ENCODE measurements at regions not wholly inside any gene's neighbourhood (a gene's known extent, or its start where the extent isn't known, plus 50 kb on each side); places are given as distances from the start of the nearest gene placed in this dataset.
"Not testable (repeated sequence)": the region's sequence is repeated elsewhere in the genome, so short reads cannot be mapped to it uniquely, and the experiment has no call there.

GRCh38 chr12:14076538-14076937 lies 95.1 kb upstream of the GRIN2B start:
- no peak overlapping the region for H3K27ac ChIP-seq (ENCODE audit: low read depth, low read length)

GRCh38 chr12:14086838-14087237 lies 105.4 kb upstream of the GRIN2B start:
- Histone ChIP-seq H3K4me1 (ENCODE audit: insufficient read depth, low read length) (no peaks in the 10 kb centered on the region), H3K4me3 (ENCODE audit: low read depth in 1 of 2, low read length in 2 of 2) (no peak overlapping the region), H3K27me3 (ENCODE audit: control insufficient read depth in 1 of 2, insufficient read depth in 2 of 2, low read length in 2 of 2) (no peaks in the 10 kb centered on the region), H3K9ac (ENCODE audit: low read length) (no peak overlapping the region), H3K36me3 (ENCODE audit: insufficient read depth, low read length) (no peaks in the 10 kb centered on the region), H3K27ac (ENCODE audit: low read depth, low read length) (no peak overlapping the region), H3K9me3 (ENCODE audit: low read length) (no peaks in the 10 kb centered on the region)

More at GRCh38 chr12:14076538-14076937, 95.1 kb upstream of the GRIN2B start:
- H3K27me3 ChIP-seq (ENCODE audit: control insufficient read depth in 1 of 2, insufficient read depth in 2 of 2, low read length in 2 of 2) = no peaks in the 10 kb centered on the region
- no peaks in the 10 kb centered on the region for H3K4me1 ChIP-seq (ENCODE audit: insufficient read depth, low read length)
- H3K9me3 ChIP-seq (ENCODE audit: low read length) = no peaks in the 10 kb centered on the region
- no peak overlapping the region for H3K9ac ChIP-seq (ENCODE audit: low read length)
- no peak overlapping the region for H3K4me3 ChIP-seq (ENCODE audit: low read depth in 1 of 2, low read length in 2 of 2)
- no peaks in the 10 kb centered on the region for H3K36me3 ChIP-seq (ENCODE audit: insufficient read depth, low read length)

GRCh38 chr12:14099994-14100393 lies 118.6 kb upstream of the GRIN2B start:
- Histone ChIP-seq H3K4me3 (ENCODE audit: low read depth in 1 of 2, low read length in 2 of 2) (no peak overlapping the region), H3K4me1 (ENCODE audit: insufficient read depth, low read length) (no peaks in the 10 kb centered on the region), H3K36me3 (ENCODE audit: insufficient read depth, low read length) (no peaks in the 10 kb centered on the region), H3K9me3 (ENCODE audit: low read length) (no peaks in the 10 kb centered on the region), H3K27me3 (ENCODE audit: control insufficient read depth in 1 of 2, insufficient read depth in 2 of 2, low read length in 2 of 2) (no peaks in the 10 kb centered on the region), H3K27ac (ENCODE audit: low read depth, low read length) (no peak overlapping the region), H3K9ac (ENCODE audit: low read length) (no peak overlapping the region)

GRCh38 chr12:14101556-14101955 lies 120.2 kb upstream of the GRIN2B start:
- H3K4me1 ChIP-seq (ENCODE audit: insufficient read depth, low read length); H3K4me3 ChIP-seq (ENCODE audit: low read depth in 1 of 2, low read length in 2 of 2); H3K9me3 ChIP-seq (ENCODE audit: low read length); H3K27ac ChIP-seq (ENCODE audit: low read depth, low read length); H3K9ac ChIP-seq (ENCODE audit: low read length); H3K27me3 ChIP-seq (ENCODE audit: control insufficient read depth in 1 of 2, insufficient read depth in 2 of 2, low read length in 2 of 2); H3K36me3 ChIP-seq (ENCODE audit: insufficient read depth, low read length): not testable (repeated sequence)

GRCh38 chr12:14111230-14111865 lies 129.9 kb upstream of the GRIN2B start:
- H3K36me3 ChIP-seq (ENCODE audit: insufficient read depth, low read length) = no peaks in the 10 kb centered on the region
- no peaks in the 10 kb centered on the region for H3K9me3 ChIP-seq (ENCODE audit: low read length)
- H3K27me3 ChIP-seq (ENCODE audit: control insufficient read depth in 1 of 2, insufficient read depth in 2 of 2, low read length in 2 of 2) = no peaks in the 10 kb centered on the region
- H3K4me3 ChIP-seq (ENCODE audit: low read depth in 1 of 2, low read length in 2 of 2) = no peak overlapping the region
- no peaks in the 10 kb centered on the region for H3K4me1 ChIP-seq (ENCODE audit: insufficient read depth, low read length)
- no peak overlapping the region for H3K9ac ChIP-seq (ENCODE audit: low read length)
- H3K27ac ChIP-seq (ENCODE audit: low read depth, low read length) = no peak overlapping the region

- Histone ChIP-seq H3K27me3 (ENCODE audit: control insufficient read depth in 1 of 2, insufficient read depth in 2 of 2, low read length in 2 of 2) (no peaks in the 10 kb centered on the region), H3K4me1 (ENCODE audit: insufficient read depth, low read length) (no peaks in the 10 kb centered on the region), H3K36me3 (ENCODE audit: insufficient read depth, low read length) (no peaks in the 10 kb centered on the region), H3K9ac (ENCODE audit: low read length) (no peak overlapping the region), H3K9me3 (ENCODE audit: low read length) (no peaks in the 10 kb centered on the region), H3K4me3 (ENCODE audit: low read depth in 1 of 2, low read length in 2 of 2) (no peak overlapping the region), H3K27ac (ENCODE audit: low read depth, low read length) (no peak overlapping the region)
Observed at GRCh38 chr12:14113031-14113430, 131.6 kb upstream of the GRIN2B start.

- no peaks in the 10 kb centered on the region for H3K9me3 ChIP-seq (ENCODE audit: low read length)
- H3K36me3 ChIP-seq (ENCODE audit: insufficient read depth, low read length) = no peaks in the 10 kb centered on the region
- no peaks in the 10 kb centered on the region for H3K27me3 ChIP-seq (ENCODE audit: control insufficient read depth in 1 of 2, insufficient read depth in 2 of 2, low read length in 2 of 2)
- H3K4me1 ChIP-seq (ENCODE audit: insufficient read depth, low read length) = no peaks in the 10 kb centered on the region
- no peak overlapping the region for H3K4me3 ChIP-seq (ENCODE audit: low read depth in 1 of 2, low read length in 2 of 2)
- H3K9ac ChIP-seq (ENCODE audit: low read length) = no peak overlapping the region
- no peak overlapping the region for H3K27ac ChIP-seq (ENCODE audit: low read depth, low read length)
Observed at GRCh38 chr12:14126692-14127091, 145.3 kb upstream of the GRIN2B start.

GRCh38 chr12:14129611-14130195 lies 148.3 kb upstream of the GRIN2B start:
- no peak overlapping the region for H3K4me3 ChIP-seq (ENCODE audit: low read depth in 1 of 2, low read length in 2 of 2)
- H3K9me3 ChIP-seq (ENCODE audit: low read length) = no peaks in the 10 kb centered on the region
- H3K4me1 ChIP-seq (ENCODE audit: insufficient read depth, low read length) = no peaks in the 10 kb centered on the region
- no peak overlapping the region for H3K27ac ChIP-seq (ENCODE audit: low read depth, low read length)
- no peaks in the 10 kb centered on the region for H3K27me3 ChIP-seq (ENCODE audit: control insufficient read depth in 1 of 2, insufficient read depth in 2 of 2, low read length in 2 of 2)
- no peak overlapping the region for H3K9ac ChIP-seq (ENCODE audit: low read length)
- H3K36me3 ChIP-seq (ENCODE audit: insufficient read depth, low read length) = no peaks in the 10 kb centered on the region

GRCh38 chr12:14135996-14136395 lies 154.6 kb upstream of the GRIN2B start:
- Histone ChIP-seq H3K27ac (ENCODE audit: low read depth, low read length) (no peak overlapping the region), H3K4me3 (ENCODE audit: low read depth in 1 of 2, low read length in 2 of 2) (no peak overlapping the region), H3K4me1 (ENCODE audit: insufficient read depth, low read length) (no peaks in the 10 kb centered on the region), H3K9ac (ENCODE audit: low read length) (no peak overlapping the region), H3K27me3 (ENCODE audit: control insufficient read depth in 1 of 2, insufficient read depth in 2 of 2, low read length in 2 of 2) (no peaks in the 10 kb centered on the region), H3K9me3 (ENCODE audit: low read length) (no peaks in the 10 kb centered on the region), H3K36me3 (ENCODE audit: insufficient read depth, low read length) (no peaks in the 10 kb centered on the region)

GRCh38 chr12:14138495-14138894 lies 157.1 kb upstream of the GRIN2B start:
- Histone ChIP-seq H3K9ac (ENCODE audit: low read length) (no peak overlapping the region), H3K36me3 (ENCODE audit: insufficient read depth, low read length) (no peaks in the 10 kb centered on the region), H3K27me3 (ENCODE audit: control insufficient read depth in 1 of 2, insufficient read depth in 2 of 2, low read length in 2 of 2) (no peaks in the 10 kb centered on the region), H3K27ac (ENCODE audit: low read depth, low read length) (no peak overlapping the region), H3K4me3 (ENCODE audit: low read depth in 1 of 2, low read length in 2 of 2) (no peak overlapping the region), H3K4me1 (ENCODE audit: insufficient read depth, low read length) (no peaks in the 10 kb centered on the region), H3K9me3 (ENCODE audit: low read length) (no peaks in the 10 kb centered on the region)

- Histone ChIP-seq H3K27me3 (ENCODE audit: control insufficient read depth in 1 of 2, insufficient read depth in 2 of 2, low read length in 2 of 2) (no peaks in the 10 kb centered on the region), H3K4me1 (ENCODE audit: insufficient read depth, low read length) (no peaks in the 10 kb centered on the region), H3K9ac (ENCODE audit: low read length) (no peak overlapping the region), H3K27ac (ENCODE audit: low read depth, low read length) (no peak overlapping the region), H3K36me3 (ENCODE audit: insufficient read depth, low read length) (no peaks in the 10 kb centered on the region), H3K4me3 (ENCODE audit: low read depth in 1 of 2, low read length in 2 of 2) (no peak overlapping the region), H3K9me3 (ENCODE audit: low read length) (no peaks in the 10 kb centered on the region)
Observed at GRCh38 chr12:14148489-14149270, 167.3 kb upstream of the GRIN2B start.

All from muscle layer of colon (tissue), 2 donors.